Osteocyte (in vitro differentiated cells): ENCODE measurements at regions not wholly inside any gene's neighbourhood (a gene's known extent, or its start where the extent isn't known, plus 50 kb on each side); places are given as distances from the start of the nearest gene placed in this dataset.

Experiments
- DNase-seq: peaks from one replicate; pipeline ENCODE4 v3.0.0; 2021; ENCODE audit warnings: mixed read lengths; ENCODE audit not compliant: unreplicated experiment; ENCODE audit errors: extremely low spot score
- H3K27ac Mint-ChIP-seq: one replicate; pipeline ENCODE4 v1.8.0; 2021; ENCODE audit warnings: mild to moderate bottlenecking, mixed read lengths; ENCODE audit not compliant: unreplicated experiment
- H3K27me3 Mint-ChIP-seq: one replicate; pipeline ENCODE4 v1.8.0; 2021; ENCODE audit warnings: mixed read lengths; ENCODE audit not compliant: unreplicated experiment
- H3K36me3 Mint-ChIP-seq: one replicate; pipeline ENCODE4 v1.8.0; 2021; ENCODE audit warnings: mixed read lengths; ENCODE audit not compliant: unreplicated experiment
- H3K4me1 Mint-ChIP-seq: one replicate; pipeline ENCODE4 v1.8.0; 2021; ENCODE audit warnings: mixed read lengths; ENCODE audit not compliant: unreplicated experiment
- H3K4me3 Mint-ChIP-seq: one replicate; pipeline ENCODE4 v1.8.0; 2021; ENCODE audit warnings: mild to moderate bottlenecking, moderate library complexity, mixed read lengths; ENCODE audit not compliant: unreplicated experiment
- H3K9me3 Mint-ChIP-seq: one replicate; pipeline ENCODE4 v1.8.0; 2021; ENCODE audit warnings: mixed read lengths; ENCODE audit not compliant: unreplicated experiment
- CTCF ChIP-seq: fragments of 200-600 bp; sonication (generic); IDR thresholded peaks from 2 replicates; pipeline ENCODE4 v1.5.0; 2021; ENCODE audit warnings: antibody characterized with exemption, mild to moderate bottlenecking, moderate library complexity

- peaks cover 6% of the 10 kb centered on the region for H3K4me1 Mint-ChIP-seq
- no peak overlapping the region for H3K4me3 Mint-ChIP-seq
- H3K36me3 Mint-ChIP-seq, result no peaks in the 10 kb centered on the region
- H3K9me3 Mint-ChIP-seq, result no peaks in the 10 kb centered on the region
- no peak for TF ChIP-seq CTCF
- DNase-seq, result no peak
- H3K27me3 Mint-ChIP-seq, result no peaks in the 10 kb centered on the region
- no peak overlapping the region for H3K27ac Mint-ChIP-seq
Observed at GRCh38 chr9:31582561-31582960, 801.9 kb upstream of the ACO1 start.

GRCh38 chr9:31585158-31585557 lies 799.3 kb upstream of the ACO1 start:
- Mint-ChIP-seq H3K9me3 (no peaks in the 10 kb centered on the region), H3K36me3 (no peaks in the 10 kb centered on the region), H3K4me1 (peaks cover 8% of the 10 kb centered on the region), H3K27me3 (no peaks in the 10 kb centered on the region), H3K4me3 (no peak overlapping the region), H3K27ac (no peak overlapping the region)
- no peak for DNase-seq
- no peak for TF ChIP-seq CTCF

- Mint-ChIP-seq H3K36me3 (no peaks in the 10 kb centered on the region), H3K9me3 (no peaks in the 10 kb centered on the region), H3K4me1 (peaks cover 8% of the 10 kb centered on the region), H3K27me3 (no peaks in the 10 kb centered on the region), H3K4me3 (no peak overlapping the region), H3K27ac (no peak overlapping the region)
- TF ChIP-seq CTCF, result no peak
- no peak for DNase-seq
Observed at GRCh38 chr9:31587146-31587545, 797.3 kb upstream of the ACO1 start.

GRCh38 chr9:31588006-31588405 lies 796.4 kb upstream of the ACO1 start:
- Mint-ChIP-seq H3K4me3 (no peak overlapping the region), H3K27ac (no peak overlapping the region), H3K4me1 (peaks cover 10% of the 10 kb centered on the region), H3K36me3 (no peaks in the 10 kb centered on the region), H3K27me3 (no peaks in the 10 kb centered on the region), H3K9me3 (no peaks in the 10 kb centered on the region)
- no peak for DNase-seq
- TF ChIP-seq CTCF, result no peak

- no peak for DNase-seq
- Mint-ChIP-seq H3K9me3 (no peaks in the 10 kb centered on the region), H3K4me1 (peaks cover 11% of the 10 kb centered on the region), H3K27me3 (no peaks in the 10 kb centered on the region), H3K4me3 (no peak overlapping the region), H3K36me3 (no peaks in the 10 kb centered on the region), H3K27ac (no peak overlapping the region)
- TF ChIP-seq CTCF, result no peak
Observed at GRCh38 chr9:31588756-31589155, 795.7 kb upstream of the ACO1 start.
